Sciatic nerve (tissue), 1 donor: ENCODE measurements at regions not wholly inside any gene's neighbourhood (a gene's known extent, or its start where the extent isn't known, plus 50 kb on each side); places are given as distances from the start of the nearest gene placed in this dataset. TPM values are rescaled to one million over a fixed set of nuclear protein-coding genes. Genes with fewer than 3 reads are reported as not detected.

ENCODE experiments used
- microRNA-seq: library from miRNA; unstranded; fragments of <30 nt; microRNA quantifications from one replicate; pipeline ENCODE4 v1.2.0, GENCODE V29; 2020
- donor health status: DM: no; HTN: no; CAD: no.

Small RNA genes lying in the stretch of these regions (microRNA-seq; reads per million reads assigned to microRNA genes)
- gene MIR4283-2, result not detected
